Transverse colon (tissue), 4 donors: ENCODE measurements at regions not wholly inside any gene's neighbourhood (a gene's known extent, or its start where the extent isn't known, plus 50 kb on each side); places are given as distances from the start of the nearest gene placed in this dataset.

ENCODE experiments used
- DNase-seq: peaks from one replicate; pipeline ENCODE4 v3.0.0-alpha.2; 2019
- H3K27ac ChIP-seq, 4 donors: fragments of 200-600 bp; sonication (generic); 2 replicates each; pipeline ENCODE4 v1.5.1; 2016 to 2018; ENCODE audit warnings: inconsistent platforms in 4 of 4
- H3K27me3 ChIP-seq: fragments of 200-600 bp; sonication (generic); 2 replicates; pipeline ENCODE4 v1.5.1; 2017; ENCODE audit warnings: inconsistent platforms
- H3K36me3 ChIP-seq, 4 donors: fragments of 200-600 bp; sonication (generic); 2 replicates each; pipeline ENCODE4 v1.5.1; 2017 to 2019; ENCODE audit warnings: inconsistent platforms in 4 of 4
- H3K4me1 ChIP-seq, 4 donors: fragments of 200-600 bp; sonication (generic); 2 replicates each; pipeline ENCODE4 v1.5.1; 2017 to 2020; ENCODE audit warnings: inconsistent platforms in 4 of 4
- H3K4me3 ChIP-seq, 4 donors: fragments of 200-600 bp; sonication (generic); 1 replicate in 1 of 4; 2 replicates in 3 of 4; pipeline versions ENCODE4 v1.5.1 to v1.6.1; 2017 to 2019; ENCODE audit warnings: inconsistent platforms in 4 of 4
- H3K9me3 ChIP-seq, 2 donors: fragments of 200-600 bp; sonication (generic); 2 replicates each; pipeline ENCODE4 v1.5.1; 2017 to 2019; ENCODE audit warnings: inconsistent platforms in 2 of 2
- CTCF ChIP-seq, 5 experiments: fragments of 200-600 bp in 3 of 5; fragments of 450-650 bp in 2 of 5; sonication (generic) in 3 of 5; IDR thresholded peaks; 1 replicate in 2 of 5; 2 replicates in 3 of 5; pipeline ENCODE4 v1.5.1; 2016 to 2017; ENCODE audit warnings: antibody characterized with exemption in 5 of 5, inconsistent platforms in 3 of 5, mild to moderate bottlenecking in 2 of 5, moderate library complexity in 1 of 5
- EP300 ChIP-seq: sonication (generic); formaldehyde crosslinking; IDR thresholded peaks from one replicate; pipeline ENCODE4 v1.6.1; 2017; ENCODE audit warnings: antibody characterized with exemption, low read depth
- POLR2A ChIP-seq: fragments of 450-650 bp; IDR thresholded peaks from one replicate; pipeline ENCODE4 v1.6.1; 2016; ENCODE audit warnings: antibody characterized with exemption, mild to moderate bottlenecking, moderate library complexity
- POLR2AphosphoS5 ChIP-seq, 3 donors: sonication (generic); formaldehyde crosslinking; IDR thresholded peaks; one replicate each; pipeline ENCODE4 v1.6.1; 2016; ENCODE audit warnings: antibody characterized with exemption in 3 of 3
- WGBS, 2 donors: methylation state at CpG; one replicate each; pipeline ENCODE4 v1.1.5; 2018; ENCODE audit warnings: low coverage in 1 of 2; 5-methylcytosine and 5-hydroxymethylcytosine counted together
- in situ Hi-C, 4 donors: fragments of 200-750 bp; cut with MboI; loops; one replicate each; pipeline versions ENCODE4 v1.15.0 to v1.15.1; 2017; ENCODE audit warnings: low sequenced_read_pairs in 3 of 4, low pct_ligation_motif_present in 1 of 4, low pct_unique_long_range_greater_than_20kb in 1 of 4
- intact Hi-C: fragments of 100-400 bp; cut with DNase I; formaldehyde crosslinking; loops from one replicate; pipeline ENCODE4 v1.15.1; 2023; ENCODE audit warnings: low total_unique reads

GRCh38 chr4:163663454-163664225, 169.2 kb downstream of the TMA16 start:
- no peaks in the 10 kb centered on the region for H3K36me3 ChIP-seq
- no peaks in the 10 kb centered on the region for H3K9me3 ChIP-seq
- H3K27me3 ChIP-seq: no peaks in the 10 kb centered on the region
- in situ Hi-C loops (loop anchor here in 1 of 4 donors (10.0 kb wide), 1 partner anchor 109 kb away; no protein-coding TSS in a partner anchor), intact Hi-C loops (no loop called here)
- TF ChIP-seq EP300 (no peak), POLR2A (no peak), CTCF (IDR thresholded peaks at IDR 0.05) (no peak), POLR2AphosphoS5 (IDR thresholded peaks at IDR 0.05) (no peak)
- no peak for DNase-seq
- H3K27ac ChIP-seq: peak overlapping the region in 2 of 4 donors; percentile 16 to 44
- no peak overlapping the region for H3K4me3 ChIP-seq
- 56 to 66% methylated on average over 5 of the region's 5 CpGs for WGBS, 2 donors
- peaks cover 0 to 3% (median 0%) of the 10 kb centered on the region in 4 donors for H3K4me1 ChIP-seq

GRCh38 chr4:163665101-163665500, 170.6 kb downstream of the TMA16 start:
- peaks cover 0 to 3% (median 0%) of the 10 kb centered on the region in 4 donors for H3K4me1 ChIP-seq
- no peaks in the 10 kb centered on the region for H3K9me3 ChIP-seq
- no peaks in the 10 kb centered on the region for H3K27me3 ChIP-seq
- H3K4me3 ChIP-seq: no peak overlapping the region
- 83 to 97% methylated on average over 2 of the region's 2 CpGs for WGBS, 2 donors
- H3K36me3 ChIP-seq: no peaks in the 10 kb centered on the region
- in situ Hi-C loops (loop anchor here in 1 of 4 donors (10.0 kb wide), 1 partner anchor 110 kb away; no protein-coding TSS in a partner anchor), intact Hi-C loops (no loop called here)
- no peak for DNase-seq
- H3K27ac ChIP-seq: peak overlapping the region; percentile 13 to 44 (median 26)
- TF ChIP-seq CTCF (IDR thresholded peaks at IDR 0.05): no peak
- no peak for TF ChIP-seq POLR2A
- no peak for TF ChIP-seq POLR2AphosphoS5 (IDR thresholded peaks at IDR 0.05)
- no peak for TF ChIP-seq EP300

GRCh38 chr4:163665521-163666331, 171.2 kb downstream of the TMA16 start:
- no peak for DNase-seq
- WGBS, 2 donors: 65 to 73% methylated on average over 9 of the region's 9 CpGs
- H3K36me3 ChIP-seq: no peaks in the 10 kb centered on the region
- peaks cover 0 to 3% (median 0%) of the 10 kb centered on the region in 4 donors for H3K4me1 ChIP-seq
- in situ Hi-C loops: loop anchor here in 1 of 4 donors (10.0 kb wide), 1 partner anchor 111 kb away; no protein-coding TSS in a partner anchor
- peak overlapping the region; percentile 13 to 47 (median 44) for H3K27ac ChIP-seq
- H3K27me3 ChIP-seq: no peaks in the 10 kb centered on the region
- TF ChIP-seq POLR2AphosphoS5 (IDR thresholded peaks at IDR 0.05): no peak
- no peak for TF ChIP-seq EP300
- no peak for TF ChIP-seq POLR2A
- TF ChIP-seq CTCF (IDR thresholded peaks at IDR 0.05): no peak
- H3K9me3 ChIP-seq: no peaks in the 10 kb centered on the region
- intact Hi-C loops: no loop called here
- H3K4me3 ChIP-seq: no peak overlapping the region

- Histone ChIP-seq H3K4me1 (peaks cover 0 to 3% (median 0%) of the 10 kb centered on the region in 4 donors), H3K27ac (peak overlapping the region in 2 of 4 donors; percentile 43 to 44), H3K27me3 (no peaks in the 10 kb centered on the region), H3K4me3 (no peak overlapping the region), H3K9me3 (no peaks in the 10 kb centered on the region), H3K36me3 (no peaks in the 10 kb centered on the region)
- in situ Hi-C loops: loop anchor here in 1 of 4 donors (10.0 kb wide), 1 partner anchor 112 kb away; no protein-coding TSS in a partner anchor
- TF ChIP-seq CTCF (IDR thresholded peaks at IDR 0.05) (no peak), POLR2A (no peak), POLR2AphosphoS5 (IDR thresholded peaks at IDR 0.05) (no peak), EP300 (no peak)
- intact Hi-C loops: no loop called here
- DNase-seq: no peak
Observed at GRCh38 chr4:163666332-163666873, 171.9 kb downstream of the TMA16 start.
